CD14-positive monocyte (primary cell): ENCODE measurements at regions not wholly inside any gene's neighbourhood (a gene's known extent, or its start where the extent isn't known, plus 50 kb on each side); places are given as distances from the start of the nearest gene placed in this dataset.

Experiments used
- DNase-seq, 3 donors: peaks; one replicate each; pipeline ENCODE4 v3.0.0-alpha.2; 2011 to 2022
- H2AFZ ChIP-seq: 2 replicates; pipeline ENCODE4 v1.6.0; 2012; ENCODE audit warnings: mild to moderate bottlenecking, low read depth, low read length, inconsistent platforms; ENCODE audit not compliant: insufficient read depth, poor library complexity, severe bottlenecking
- H3K27ac ChIP-seq, 2 donors: 1 replicate in 1 of 2; 2 replicates in 1 of 2; pipeline ENCODE4 v1.5.1; 2012 to 2013; ENCODE audit warnings: low read length in 2 of 2, control low read depth in 1 of 2, inconsistent platforms in 1 of 2, low read depth in 1 of 2, mild to moderate bottlenecking in 1 of 2
- H3K27me3 ChIP-seq, 2 donors: one replicate each; pipeline versions ENCODE4 v1.6.0 to v1.6.1; 2011 to 2013; ENCODE audit warnings: low read length in 2 of 2; ENCODE audit not compliant: control insufficient read depth in 2 of 2, insufficient read depth in 2 of 2
- H3K36me3 ChIP-seq, 2 donors: replicated peaks in 1 of 2; 1 replicate in 1 of 2; 2 replicates in 1 of 2; pipeline versions ENCODE4 v1.5.1 to v1.6.1; 2012 to 2013; ENCODE audit warnings: low read length in 2 of 2, control low read depth in 1 of 2, inconsistent platforms in 1 of 2, mild to moderate bottlenecking in 1 of 2; ENCODE audit not compliant: insufficient read depth in 2 of 2, control insufficient read depth in 1 of 2
- H3K4me1 ChIP-seq, 2 donors: 1 replicate in 1 of 2; 2 replicates in 1 of 2; pipeline versions ENCODE4 v1.5.1 to v1.6.1; 2012 to 2013; ENCODE audit warnings: low read length in 2 of 2, control low read depth in 1 of 2, inconsistent platforms in 1 of 2, mild to moderate bottlenecking in 1 of 2, moderate library complexity in 1 of 2; ENCODE audit not compliant: insufficient read depth in 2 of 2, control insufficient read depth in 1 of 2
- H3K4me2 ChIP-seq: replicated peaks from 2 replicates; pipeline ENCODE3; 2012; ENCODE audit warnings: low read length, moderate library complexity, mild to moderate bottlenecking; ENCODE audit not compliant: poor library complexity, severe bottlenecking; ENCODE audit errors: extremely low read depth
- H3K4me3 ChIP-seq, 3 experiments: fragments of 200-600 bp in 1 of 3; sonication (generic) in 1 of 3; replicated peaks in 1 of 3; 1 replicate in 2 of 3; 2 replicates in 1 of 3; pipeline ENCODE4 v1.5.1; 2011 to 2013; ENCODE audit warnings: low read length in 3 of 3, mild to moderate bottlenecking in 3 of 3, control low read depth in 2 of 3, low read depth in 2 of 3, inconsistent platforms in 1 of 3, moderate library complexity in 1 of 3
- H3K79me2 ChIP-seq: 2 replicates; pipeline ENCODE4 v1.6.0; 2012; ENCODE audit warnings: mild to moderate bottlenecking, control low read depth, inconsistent platforms, low read length, moderate library complexity; ENCODE audit not compliant: insufficient read depth
- H3K9ac ChIP-seq: 2 replicates; pipeline ENCODE4 v1.6.0; 2017; ENCODE audit warnings: low read length, mild to moderate bottlenecking; ENCODE audit not compliant: insufficient read depth, poor library complexity, severe bottlenecking
- H3K9me3 ChIP-seq, 2 donors: replicated peaks in 1 of 2; 1 replicate in 1 of 2; 2 replicates in 1 of 2; pipeline versions ENCODE4 v1.5.1 to v1.6.1; 2012 to 2013; ENCODE audit warnings: low read length in 2 of 2, control low read depth in 1 of 2; ENCODE audit not compliant: control insufficient read depth in 1 of 2, insufficient read depth in 1 of 2
- H4K20me1 ChIP-seq: 2 replicates; pipeline ENCODE4 v1.6.0; 2012; ENCODE audit warnings: mild to moderate bottlenecking, low read length, control low read depth, moderate library complexity; ENCODE audit not compliant: insufficient read depth
- H3K27ac Mint-ChIP-seq, 7 donors: one replicate each; pipeline ENCODE4 v1.8.0; 2020; ENCODE audit warnings: mild to moderate bottlenecking in 7 of 7, mixed read lengths in 7 of 7, moderate library complexity in 6 of 7, inconsistent platforms in 2 of 7
- H3K27me3 Mint-ChIP-seq, 3 donors: one replicate each; pipeline ENCODE4 v1.8.0; 2021 to 2022; ENCODE audit warnings: low read depth in 3 of 3, mild to moderate bottlenecking in 3 of 3, mixed read lengths in 3 of 3, moderate library complexity in 3 of 3, inconsistent platforms in 1 of 3
- H3K36me3 Mint-ChIP-seq, 2 donors: one replicate each; pipeline ENCODE4 v1.8.0; 2020; ENCODE audit warnings: mixed read lengths in 2 of 2, inconsistent platforms in 1 of 2, mild to moderate bottlenecking in 1 of 2
- H3K4me1 Mint-ChIP-seq: one replicate; pipeline ENCODE4 v1.8.0; 2020; ENCODE audit warnings: mild to moderate bottlenecking, mixed read lengths
- H3K4me3 Mint-ChIP-seq, 2 donors: one replicate each; pipeline ENCODE4 v1.8.0; 2020; ENCODE audit warnings: mild to moderate bottlenecking in 2 of 2, mixed read lengths in 2 of 2, moderate library complexity in 1 of 2
- H3K9me3 Mint-ChIP-seq, 7 donors: one replicate each; pipeline ENCODE4 v1.8.0; 2020 to 2022; ENCODE audit warnings: mixed read lengths in 7 of 7, mild to moderate bottlenecking in 6 of 7, moderate library complexity in 6 of 7, inconsistent platforms in 2 of 7
- CTCF ChIP-seq: fragments of 200-600 bp; IDR thresholded peaks from one replicate; pipeline ENCODE4 v1.8.0; 2022; ENCODE audit warnings: antibody characterized with exemption, mild to moderate bottlenecking
- WGBS: methylation state at CpG from one replicate; pipeline ENCODE4 v1.1.5; 2013; ENCODE audit warnings: missing lambda C conversion rate; ENCODE audit not compliant: insufficient coverage; 5-methylcytosine and 5-hydroxymethylcytosine counted together
- intact Hi-C, 2 donors: fragments of 100-400 bp; cut with micrococcal nuclease; formaldehyde crosslinking; loops; one replicate each; pipeline versions ENCODE4 v1.15.0 to v1.15.1; 2023

GRCh38 chr10:128418819-128419218 lies 292.6 kb upstream of the MKI67 start:
- 88% methylated on average over 5 of the region's 5 CpGs for WGBS

GRCh38 chr10:128419466-128420019 lies 293.3 kb upstream of the MKI67 start:
- no peaks in the 10 kb centered on the region for H3K4me1 Mint-ChIP-seq
- 73% methylated on average over 3 of the region's 4 CpGs for WGBS
- Histone ChIP-seq H3K79me2 (no peaks in the 10 kb centered on the region), H3K36me3 (no peaks in the 10 kb centered on the region), H2AFZ (no peak overlapping the region), H3K27me3 (no peaks in the 10 kb centered on the region), H3K27ac (no peak overlapping the region), H3K4me1 (no peaks in the 10 kb centered on the region), H3K9me3 (no peaks in the 10 kb centered on the region), H3K4me3 (no peak overlapping the region), H4K20me1 (no peaks in the 10 kb centered on the region), H3K9ac (no peak overlapping the region), H3K4me2 (no peak overlapping the region)
- peaks cover 1 to 2% (median 1%) of the 10 kb centered on the region in 3 donors for H3K27me3 Mint-ChIP-seq
- no peak overlapping the region for H3K4me3 Mint-ChIP-seq
- no peak for DNase-seq
- peaks cover 0 to 3% (median 0%) of the 10 kb centered on the region in 7 donors for H3K9me3 Mint-ChIP-seq
- H3K36me3 Mint-ChIP-seq: no peaks in the 10 kb centered on the region
- TF ChIP-seq CTCF: no peak
- no peak overlapping the region for H3K27ac Mint-ChIP-seq
- intact Hi-C loops: no loop called here

More at GRCh38 chr10:128418819-128419218, 292.6 kb upstream of the MKI67 start:
- Histone ChIP-seq H3K9me3 (no peaks in the 10 kb centered on the region), H2AFZ (no peak overlapping the region), H3K36me3 (no peaks in the 10 kb centered on the region), H3K4me2 (no peak overlapping the region), H3K4me3 (no peak overlapping the region), H3K27me3 (no peaks in the 10 kb centered on the region), H3K4me1 (no peaks in the 10 kb centered on the region), H3K9ac (no peak overlapping the region), H3K27ac (no peak overlapping the region), H4K20me1 (no peaks in the 10 kb centered on the region), H3K79me2 (no peaks in the 10 kb centered on the region)
- Mint-ChIP-seq H3K4me3 (no peak overlapping the region), H3K27ac (no peak overlapping the region), H3K27me3 (peaks cover 0 to 2% (median 0%) of the 10 kb centered on the region in 3 donors), H3K4me1 (no peaks in the 10 kb centered on the region), H3K36me3 (no peaks in the 10 kb centered on the region), H3K9me3 (peaks cover 0 to 3% (median 0%) of the 10 kb centered on the region in 7 donors)
- no peak for TF ChIP-seq CTCF
- intact Hi-C loops: no loop called here
- DNase-seq: no peak
